G401 (cell line): ENCODE measurements at regions not wholly inside any gene's neighbourhood (a gene's known extent, or its start where the extent isn't known, plus 50 kb on each side); places are given as distances from the start of the nearest gene placed in this dataset.
"Not testable (repeated sequence)": the region's sequence is repeated elsewhere in the genome, so short reads cannot be mapped to it uniquely, and the experiment has no call there.

Experiments used
- DNase-seq: peaks from one replicate; pipeline ENCODE4 v3.0.0-alpha.2; 2015; ENCODE audit warnings: low spot score
- in situ Hi-C: cut with HindIII; loops from 2 replicates; pipeline ENCODE4 v1.10.0; 2016; ENCODE audit warnings: low sequenced_read_pairs, mixed read lengths

DNA sequence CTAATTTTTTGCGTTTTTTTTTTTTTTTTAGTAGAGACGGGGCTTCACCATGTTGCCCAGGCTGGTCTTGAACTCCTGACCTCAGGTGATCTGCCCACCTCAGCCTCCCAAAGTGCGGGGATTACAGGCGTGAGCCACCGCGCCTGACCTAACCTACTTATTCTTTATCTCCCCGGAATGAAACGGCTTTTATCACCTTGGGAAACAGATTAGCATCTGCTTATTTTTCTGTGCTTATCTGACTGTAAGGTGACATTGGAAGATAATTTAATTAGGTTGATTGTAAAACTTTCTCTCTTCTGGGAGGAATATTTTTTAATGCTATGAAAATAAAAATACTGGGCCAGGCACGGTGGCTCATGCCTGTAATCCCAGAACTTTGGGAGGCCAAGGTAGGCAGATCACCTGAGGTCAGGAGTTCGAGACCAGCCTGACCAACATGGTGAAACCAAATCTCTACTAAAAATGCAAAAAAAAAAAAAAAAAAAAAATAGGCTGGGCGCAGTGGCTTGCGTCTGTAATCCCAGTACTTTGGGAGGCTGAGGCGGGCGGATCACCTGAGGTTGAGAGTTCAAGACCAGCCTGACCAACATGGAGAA is 70.2 kb upstream of the METTL9 start:
- DNase-seq, in situ Hi-C loops: not testable (repeated sequence)

GRCh38 chr16:21530729-21531383 is 68.5 kb upstream of the METTL9 start:
- in situ Hi-C loops, DNase-seq: not testable (repeated sequence)

GRCh38 chr16:21532996-21533395 is 66.4 kb upstream of the METTL9 start:
- in situ Hi-C loops, DNase-seq: not testable (repeated sequence)

GRCh38 chr16:21533474-21533873 is 65.9 kb upstream of the METTL9 start:
- in situ Hi-C loops, DNase-seq: not testable (repeated sequence)

DNA sequence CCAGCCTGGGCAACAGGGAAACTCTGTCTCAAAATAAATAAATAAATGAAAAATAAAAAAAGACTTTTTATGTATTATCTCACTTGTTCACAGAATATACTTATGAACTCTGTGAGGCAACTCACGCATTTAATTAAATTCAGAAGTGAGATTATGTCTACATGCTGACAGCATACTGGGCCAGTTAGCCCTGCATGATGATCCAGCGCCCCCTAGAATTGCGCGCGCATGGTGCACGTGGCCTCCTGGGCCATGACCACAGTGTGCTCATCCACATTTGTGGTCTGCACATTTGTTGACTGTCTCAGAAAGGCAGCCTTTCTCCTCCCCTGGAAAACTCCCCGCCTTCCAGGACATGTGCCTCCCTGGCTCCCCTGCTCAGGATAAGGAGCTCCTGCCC is 64.8 kb upstream of the METTL9 start:
- DNase-seq, in situ Hi-C loops: not testable (repeated sequence)

DNA sequence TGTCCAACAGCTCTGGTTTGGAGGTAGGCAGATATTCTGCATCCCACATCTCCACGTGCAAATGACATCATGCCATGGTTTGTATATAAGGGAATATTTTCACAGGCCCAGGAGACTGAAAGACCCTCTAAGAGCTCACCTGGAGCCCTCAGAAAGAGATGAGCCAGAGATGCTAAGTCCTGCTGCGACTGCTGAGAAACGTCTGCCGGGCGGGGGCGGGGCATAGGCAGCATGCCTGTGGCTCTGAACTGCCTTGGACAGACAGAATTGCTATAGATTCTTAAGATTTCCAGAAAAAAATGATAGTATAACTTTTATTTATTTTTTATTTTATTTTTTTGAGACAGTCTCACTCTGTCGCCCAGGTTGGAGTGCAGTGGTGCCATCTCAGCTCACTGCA is 64.2 kb upstream of the METTL9 start:
- DNase-seq, in situ Hi-C loops: not testable (repeated sequence)

GRCh38 chr16:21536740-21537139 is 62.6 kb upstream of the METTL9 start:
- in situ Hi-C loops, DNase-seq: not testable (repeated sequence)

GRCh38 chr16:21537598-21537997 is 61.8 kb upstream of the METTL9 start:
- in situ Hi-C loops, DNase-seq: not testable (repeated sequence)

DNA sequence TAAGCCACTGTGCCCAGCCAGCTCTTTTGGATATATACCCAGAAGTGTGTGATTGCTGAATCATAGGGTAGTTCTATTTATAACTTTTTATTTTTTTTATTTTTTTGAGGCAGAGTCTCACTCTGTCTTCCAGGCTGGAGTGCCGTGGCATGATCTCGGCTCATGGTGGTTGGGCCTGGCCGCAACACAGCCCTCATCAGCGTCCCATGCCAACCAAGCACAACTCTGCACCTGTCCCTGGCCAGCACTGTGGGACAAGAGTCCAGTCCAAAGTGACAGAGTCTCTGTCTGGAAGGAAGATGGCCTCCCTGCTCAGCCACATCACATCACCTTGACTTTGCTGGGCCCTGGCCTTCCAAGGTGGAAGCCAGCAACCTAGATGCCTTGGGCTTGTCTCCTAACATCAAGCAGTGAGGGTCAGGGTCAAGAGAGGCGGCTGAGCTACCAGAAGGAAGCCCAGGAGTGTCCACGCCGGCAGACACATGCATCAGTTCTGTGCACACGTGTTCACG is 60.2 kb upstream of the METTL9 start:
- DNase-seq, in situ Hi-C loops: not testable (repeated sequence)

- in situ Hi-C loops, DNase-seq: not testable (repeated sequence)
These were observed 58.5 kb upstream of the METTL9 start for GRCh38 chr16:21540770-21541433.

- DNase-seq, in situ Hi-C loops: not testable (repeated sequence)
These were observed 57.7 kb upstream of the METTL9 start for GRCh38 chr16:21541611-21542051.

DNA sequence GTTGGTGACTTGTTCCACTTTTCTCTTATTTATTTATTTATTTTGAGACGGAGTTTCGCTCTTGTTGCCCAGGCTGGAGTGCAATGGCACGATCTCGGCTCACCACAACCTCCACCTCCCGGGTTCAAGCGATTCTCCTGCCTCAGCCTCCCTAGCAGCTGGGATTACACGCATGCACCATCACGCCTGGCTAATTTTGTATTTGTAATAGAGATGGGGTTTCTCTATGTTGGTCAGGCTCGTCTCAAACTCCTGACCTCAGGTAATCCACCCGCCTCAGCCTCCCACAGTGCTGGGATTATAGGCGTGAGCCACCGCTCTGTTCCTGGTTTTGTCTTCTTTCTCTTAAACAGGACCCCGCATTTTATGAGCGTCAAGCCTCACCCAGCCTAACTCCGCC is 57.3 kb upstream of the METTL9 start:
- DNase-seq, in situ Hi-C loops: not testable (repeated sequence)

DNA sequence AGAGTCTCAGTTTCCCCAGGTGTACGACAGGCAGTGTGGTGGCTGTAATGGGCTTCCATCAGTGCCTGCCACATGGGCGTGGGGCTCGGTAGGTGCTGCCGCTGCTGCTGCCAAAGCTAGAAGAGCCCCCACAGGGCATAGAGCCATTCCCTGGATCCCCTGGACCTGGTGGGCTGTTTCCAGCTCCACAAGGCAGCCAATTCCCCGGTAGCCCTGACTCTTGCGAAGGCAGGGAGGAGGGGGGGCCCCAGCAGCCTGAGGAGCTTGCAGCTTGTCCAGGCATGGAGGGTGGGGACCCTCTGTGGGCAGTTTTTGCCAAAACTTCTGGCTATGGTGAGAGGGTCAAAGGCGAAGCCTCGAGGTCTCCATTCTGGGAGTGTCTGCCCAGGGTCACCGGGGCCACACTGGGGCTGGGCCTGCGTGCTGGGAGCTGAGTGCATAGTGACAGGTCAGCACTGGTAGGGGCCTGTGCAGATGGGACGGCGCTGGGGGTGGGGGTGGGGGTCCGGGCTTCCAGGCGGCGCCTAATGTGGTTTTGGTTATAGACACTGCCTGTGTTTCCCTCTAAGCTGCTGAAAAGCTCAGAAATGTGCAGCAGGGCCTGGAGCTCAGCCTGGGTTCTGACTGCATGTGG is 56.8 kb upstream of the METTL9 start:
- in situ Hi-C loops, DNase-seq: not testable (repeated sequence)

DNA sequence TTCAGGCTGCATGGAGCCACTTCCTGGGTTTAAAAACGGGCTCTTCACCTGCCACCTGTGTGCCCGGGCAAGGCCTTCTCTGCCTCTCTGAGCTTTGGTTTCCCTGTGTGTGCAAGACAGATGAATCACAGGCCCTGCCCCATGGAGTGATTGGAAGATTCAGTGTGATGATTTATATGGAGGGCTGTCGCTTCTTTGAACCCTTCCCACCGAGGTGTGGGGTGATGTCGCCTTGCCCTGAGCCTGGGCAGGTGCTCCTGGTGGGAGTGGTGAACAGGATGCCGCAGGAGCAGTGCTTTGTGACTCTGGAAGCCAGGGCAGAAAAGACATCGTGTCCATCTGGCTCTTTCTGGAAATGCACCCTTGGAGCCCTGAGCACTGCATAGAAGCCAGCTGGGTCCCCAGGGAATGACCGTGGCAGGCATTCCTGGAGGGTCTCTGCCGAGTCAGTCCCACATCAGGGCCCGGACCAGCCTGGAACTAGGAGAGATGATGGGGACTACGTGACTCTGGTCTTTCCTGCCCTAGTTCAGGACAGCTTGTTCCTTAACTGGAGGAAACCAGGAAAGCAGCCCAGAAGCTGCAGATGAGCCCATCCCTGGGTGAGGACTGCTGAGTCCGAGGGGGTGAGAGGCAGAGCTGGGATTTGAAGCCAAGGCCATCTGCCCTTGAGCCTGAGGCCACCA is 56.1 kb upstream of the METTL9 start:
- DNase-seq, in situ Hi-C loops: not testable (repeated sequence)

DNA sequence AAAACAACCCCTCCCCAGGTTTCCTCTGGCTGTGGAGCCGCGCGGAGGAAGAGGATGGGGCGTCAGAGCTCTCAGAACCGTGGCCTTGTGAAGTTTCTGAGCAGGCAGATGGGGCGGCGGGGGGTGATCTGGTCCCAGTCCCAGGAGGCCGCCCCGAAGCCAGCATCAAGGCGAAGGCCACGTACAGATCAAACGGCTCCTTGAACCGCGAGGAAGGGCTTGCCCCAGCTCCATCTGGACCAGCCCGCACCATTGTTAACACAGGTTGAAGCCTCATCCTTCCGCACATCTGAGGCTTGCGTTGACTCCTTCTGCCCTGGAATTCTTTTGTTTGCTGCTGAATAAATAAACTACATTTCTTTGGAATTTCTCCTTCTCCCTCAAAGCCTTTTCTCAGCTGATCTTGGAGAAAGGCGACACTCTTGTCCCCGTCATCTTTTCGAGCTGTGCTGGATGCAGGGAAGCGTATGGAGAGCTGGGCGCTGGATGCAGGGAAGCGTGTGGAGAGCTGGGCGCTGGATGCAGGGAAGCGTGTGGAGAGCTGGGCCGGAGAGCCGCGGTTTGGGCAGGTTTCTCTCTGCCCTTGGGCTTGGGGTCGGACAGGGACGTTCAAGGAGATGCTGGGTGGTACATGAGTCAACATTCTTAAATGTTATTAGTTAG is 53.6 kb upstream of the METTL9 start:
- in situ Hi-C loops, DNase-seq: not testable (repeated sequence)

DNA sequence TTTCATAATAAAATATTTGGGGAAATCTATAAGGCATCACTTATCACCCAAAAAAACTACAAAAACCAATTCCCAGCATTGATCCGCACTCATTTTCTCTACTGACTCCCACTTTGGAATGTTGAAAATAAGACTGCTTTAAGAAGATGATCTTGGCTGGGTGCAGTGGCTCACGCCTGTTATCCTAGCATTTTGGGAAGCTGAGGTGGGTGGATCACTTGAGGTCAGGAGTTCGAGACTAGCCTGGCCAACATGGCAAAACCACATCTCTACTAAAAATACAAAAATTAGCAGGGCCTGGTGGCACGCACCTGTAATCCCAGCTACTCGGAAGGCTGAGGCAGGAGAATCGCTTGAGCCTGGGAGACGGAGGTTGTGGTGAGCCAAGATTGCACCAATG is 50.0 kb upstream of the METTL9 start:
- in situ Hi-C loops, DNase-seq: not testable (repeated sequence)
